ENCODE measurements at regions not wholly inside any gene's neighbourhood (a gene's known extent, or its start where the extent isn't known, plus 50 kb on each side); places are given as distances from the start of the nearest gene placed in this dataset.

DNA sequence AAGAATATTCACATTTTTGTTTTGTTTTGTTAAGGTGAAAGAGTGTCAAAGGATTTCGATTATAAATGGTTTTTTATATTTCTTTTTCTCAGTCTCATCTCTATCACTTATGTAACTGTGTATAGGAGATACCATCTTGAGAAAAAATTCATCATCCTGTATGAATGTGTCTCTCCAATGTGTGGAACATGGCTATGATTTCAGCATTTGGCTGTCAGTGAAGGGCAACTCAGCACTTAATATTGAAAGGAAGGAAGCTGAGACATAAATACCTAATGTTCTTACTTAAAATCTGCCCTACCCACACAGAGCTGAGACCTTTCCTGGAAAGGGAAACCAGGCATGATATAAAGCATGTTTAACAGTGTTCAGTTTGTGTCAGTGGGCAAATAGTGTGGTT is 474.2 kb upstream of the RIOK2 start:
- H3K36me3 Mint-ChIP-seq, result no peaks in the 10 kb centered on the region
- no peaks in the 10 kb centered on the region for H3K4me1 Mint-ChIP-seq (ENCODE audit: unreplicated experiment)
- TF ChIP-seq, protein P1, sequence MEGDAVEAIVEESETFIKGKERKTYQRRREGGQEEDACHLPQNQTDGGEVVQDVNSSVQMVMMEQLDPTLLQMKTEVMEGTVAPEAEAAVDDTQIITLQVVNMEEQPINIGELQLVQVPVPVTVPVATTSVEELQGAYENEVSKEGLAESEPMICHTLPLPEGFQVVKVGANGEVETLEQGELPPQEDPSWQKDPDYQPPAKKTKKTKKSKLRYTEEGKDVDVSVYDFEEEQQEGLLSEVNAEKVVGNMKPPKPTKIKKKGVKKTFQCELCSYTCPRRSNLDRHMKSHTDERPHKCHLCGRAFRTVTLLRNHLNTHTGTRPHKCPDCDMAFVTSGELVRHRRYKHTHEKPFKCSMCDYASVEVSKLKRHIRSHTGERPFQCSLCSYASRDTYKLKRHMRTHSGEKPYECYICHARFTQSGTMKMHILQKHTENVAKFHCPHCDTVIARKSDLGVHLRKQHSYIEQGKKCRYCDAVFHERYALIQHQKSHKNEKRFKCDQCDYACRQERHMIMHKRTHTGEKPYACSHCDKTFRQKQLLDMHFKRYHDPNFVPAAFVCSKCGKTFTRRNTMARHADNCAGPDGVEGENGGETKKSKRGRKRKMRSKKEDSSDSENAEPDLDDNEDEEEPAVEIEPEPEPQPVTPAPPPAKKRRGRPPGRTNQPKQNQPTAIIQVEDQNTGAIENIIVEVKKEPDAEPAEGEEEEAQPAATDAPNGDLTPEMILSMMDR (conservative IDR thresholded peaks at IDR 0.05), result no peak
- no peak overlapping the region for H3K27ac Mint-ChIP-seq
- H3K9me3 Mint-ChIP-seq, result no peaks in the 10 kb centered on the region
- H3K4me3 Mint-ChIP-seq, result no peak overlapping the region
- H3K27me3 Mint-ChIP-seq, result no peaks in the 10 kb centered on the region
- DNase-seq (ENCODE audit: extremely low spot score, unreplicated experiment), result no peak

DNA sequence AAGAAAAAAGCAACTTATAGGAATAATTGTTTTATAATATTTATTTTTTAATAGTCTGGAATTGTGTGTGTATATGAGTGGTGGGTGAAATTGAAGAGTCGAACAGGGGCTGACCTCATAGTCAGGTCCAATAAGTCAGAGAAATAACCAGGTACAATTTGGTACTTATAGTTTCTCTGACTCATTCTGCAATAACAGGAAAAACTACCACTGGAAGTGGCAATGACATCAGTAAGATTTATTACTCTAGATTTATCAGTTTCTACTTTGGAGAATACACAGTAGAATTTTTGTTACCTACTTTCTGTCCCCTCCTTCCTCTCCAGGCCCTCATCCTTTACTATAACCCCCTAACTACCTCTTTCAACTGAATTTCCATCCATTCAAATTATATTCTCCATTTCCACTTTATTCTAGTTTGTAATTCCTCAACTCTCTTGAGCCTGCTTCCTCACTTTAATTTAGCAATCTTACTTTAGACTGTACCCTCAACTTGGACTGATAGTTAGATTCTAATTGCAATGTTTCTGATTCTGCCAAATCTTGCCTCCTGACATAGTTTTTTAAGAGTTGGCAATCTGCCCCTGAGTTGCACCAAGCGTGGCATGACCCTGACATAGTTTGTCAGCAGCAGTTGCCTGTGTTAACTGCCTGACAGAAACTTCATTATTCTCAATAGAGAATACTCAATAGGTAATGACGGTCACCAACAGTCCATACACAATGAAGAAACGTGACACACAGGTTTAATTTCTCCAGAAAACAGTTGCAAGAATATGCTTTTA is 475.3 kb upstream of the RIOK2 start:
- DNase-seq (ENCODE audit: extremely low spot score, unreplicated experiment), result no peak
- H3K4me3 Mint-ChIP-seq, result no peak overlapping the region
- no peaks in the 10 kb centered on the region for H3K27me3 Mint-ChIP-seq
- no peaks in the 10 kb centered on the region for H3K36me3 Mint-ChIP-seq
- TF ChIP-seq, protein P1 (conservative IDR thresholded peaks at IDR 0.05), result no peak
- no peaks in the 10 kb centered on the region for H3K4me1 Mint-ChIP-seq (ENCODE audit: unreplicated experiment)
- H3K9me3 Mint-ChIP-seq, result no peaks in the 10 kb centered on the region
- no peak overlapping the region for H3K27ac Mint-ChIP-seq

DNA sequence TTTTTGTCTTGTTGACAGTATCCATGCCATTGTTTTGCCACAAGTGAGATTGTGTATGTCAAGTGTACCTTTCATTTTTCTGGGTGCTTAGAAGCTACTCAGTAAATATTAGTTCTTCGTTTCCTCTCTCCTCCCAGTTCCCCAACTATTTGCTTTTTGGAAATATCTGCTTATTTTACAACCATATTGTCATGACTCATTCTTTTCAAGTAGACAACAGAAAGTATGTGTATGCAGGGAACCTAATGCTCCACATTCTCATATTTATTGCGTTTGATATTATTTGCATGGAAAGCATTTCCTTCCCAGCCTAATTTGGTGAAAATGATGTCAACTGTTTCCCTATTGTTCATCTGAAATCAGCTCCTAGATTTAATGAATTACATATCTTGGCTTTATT is 483.7 kb upstream of the RIOK2 start:
- H3K4me1 Mint-ChIP-seq (ENCODE audit: unreplicated experiment), result no peaks in the 10 kb centered on the region
- H3K27me3 Mint-ChIP-seq, result no peaks in the 10 kb centered on the region
- H3K4me3 Mint-ChIP-seq, result no peak overlapping the region
- no peak for DNase-seq (ENCODE audit: extremely low spot score, unreplicated experiment)
- H3K9me3 Mint-ChIP-seq, result no peaks in the 10 kb centered on the region
- H3K27ac Mint-ChIP-seq, result no peak overlapping the region
- TF ChIP-seq, protein P1 (conservative IDR thresholded peaks at IDR 0.05), result no peak
- no peaks in the 10 kb centered on the region for H3K36me3 Mint-ChIP-seq

DNA sequence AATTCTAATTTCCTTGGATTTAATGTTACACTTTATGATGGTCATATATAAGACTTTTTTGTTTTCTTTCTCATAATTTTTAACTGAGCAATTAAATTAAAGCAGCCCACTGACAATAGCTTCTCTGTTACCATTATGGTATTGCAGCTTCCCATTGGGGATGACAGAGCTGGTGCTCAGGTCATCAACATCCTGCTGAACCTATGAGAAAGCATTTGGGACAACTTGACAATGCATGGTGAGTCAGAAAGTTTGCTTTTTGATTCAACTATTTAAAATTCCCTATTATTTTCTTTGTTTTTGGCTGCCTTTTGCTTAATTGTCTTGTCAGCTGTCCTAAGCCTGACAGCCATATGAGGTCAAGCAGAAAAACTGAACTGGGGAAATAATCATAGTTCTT is 487.4 kb upstream of the RIOK2 start:
- TF ChIP-seq, protein P1 (conservative IDR thresholded peaks at IDR 0.05), result no peak
- H3K27ac Mint-ChIP-seq, result no peak overlapping the region
- H3K9me3 Mint-ChIP-seq, result peaks cover 3% of the 10 kb centered on the region
- no peak for DNase-seq (ENCODE audit: extremely low spot score, unreplicated experiment)
- H3K27me3 Mint-ChIP-seq, result no peaks in the 10 kb centered on the region
- H3K36me3 Mint-ChIP-seq, result no peaks in the 10 kb centered on the region
- no peaks in the 10 kb centered on the region for H3K4me1 Mint-ChIP-seq (ENCODE audit: unreplicated experiment)
- no peak overlapping the region for H3K4me3 Mint-ChIP-seq

DNA sequence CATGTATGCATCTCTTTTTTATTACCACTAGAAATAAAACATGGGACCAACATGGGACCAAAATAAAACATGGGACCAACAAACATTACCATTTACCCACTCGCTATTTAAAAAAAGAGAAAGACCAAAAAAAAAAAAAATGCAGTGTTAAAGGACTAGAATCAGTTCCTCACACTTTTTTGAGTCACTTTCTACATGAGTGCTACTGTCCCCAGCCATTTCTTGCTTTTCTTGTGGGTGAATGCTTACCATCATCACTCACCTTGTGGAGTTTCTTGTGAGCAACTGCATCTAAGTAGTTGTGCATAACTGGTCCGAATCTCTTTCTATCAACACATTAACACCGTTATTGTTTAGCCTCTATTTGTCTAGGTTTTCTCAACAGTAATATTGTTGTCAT is 493.6 kb upstream of the RIOK2 start:
- TF ChIP-seq, protein P1 (conservative IDR thresholded peaks at IDR 0.05), result no peak
- H3K4me1 Mint-ChIP-seq (ENCODE audit: unreplicated experiment), result no peaks in the 10 kb centered on the region
- no peak for DNase-seq (ENCODE audit: extremely low spot score, unreplicated experiment)
- H3K36me3 Mint-ChIP-seq, result no peaks in the 10 kb centered on the region
- H3K27me3 Mint-ChIP-seq, result no peaks in the 10 kb centered on the region
- peaks cover 7% of the 10 kb centered on the region for H3K9me3 Mint-ChIP-seq
- no peak overlapping the region for H3K4me3 Mint-ChIP-seq
- no peak overlapping the region for H3K27ac Mint-ChIP-seq
